SK-N-MC (cell line): ENCODE measurements at regions not wholly inside any gene's neighbourhood (a gene's known extent, or its start where the extent isn't known, plus 50 kb on each side); places are given as distances from the start of the nearest gene placed in this dataset.

Source experiments
- DNase-seq: peaks from one replicate; pipeline ENCODE4 v3.0.0-alpha.2; 2011; ENCODE audit warnings: low read depth, low spot score
- H3K27ac ChIP-seq: fragments of 200-600 bp; sonication (generic); 2 replicates; pipeline ENCODE4 v1.5.1; 2016; ENCODE audit warnings: mixed run types
- H3K36me3 ChIP-seq: fragments of 200-600 bp; sonication (generic); 2 replicates; pipeline ENCODE4 v1.6.1; 2017; ENCODE audit warnings: antibody characterized with exemption, low read length, mixed read lengths; ENCODE audit not compliant: insufficient read depth
- H3K4me3 ChIP-seq: fragments of 200-600 bp; sonication (generic); 2 replicates; pipeline ENCODE4 v1.5.1; 2016
- H3K9ac ChIP-seq: fragments of 200-600 bp; sonication (generic); 2 replicates; pipeline ENCODE4 v1.8.0; 2017; ENCODE audit warnings: mixed run types, mixed read lengths; ENCODE audit not compliant: insufficient read length
- H3K9me3 ChIP-seq: fragments of 200-600 bp; sonication (generic); 2 replicates; pipeline ENCODE4 v1.6.1; 2017; ENCODE audit warnings: low read depth, mild to moderate bottlenecking, antibody characterized with exemption, low read length, moderate library complexity, mixed read lengths
- EZH2 ChIP-seq: fragments of 200-600 bp; sonication (generic); IDR thresholded peaks from one replicate; pipeline ENCODE4 v1.6.1; 2017; ENCODE audit warnings: antibody characterized with exemption
- FOXP2 ChIP-seq: optimal IDR thresholded peaks from 2 replicates; pipeline ENCODE3; 2011; ENCODE audit warnings: mild to moderate bottlenecking, moderate library complexity; ENCODE audit not compliant: insufficient read depth; ENCODE audit errors: extremely low read length, control extremely low read depth
- POLR2AphosphoS5 ChIP-seq: IDR thresholded peaks from 2 replicates; pipeline ENCODE4 v1.6.1; 2012; ENCODE audit warnings: mild to moderate bottlenecking, low read depth, low read length, borderline replicate concordance

DNA sequence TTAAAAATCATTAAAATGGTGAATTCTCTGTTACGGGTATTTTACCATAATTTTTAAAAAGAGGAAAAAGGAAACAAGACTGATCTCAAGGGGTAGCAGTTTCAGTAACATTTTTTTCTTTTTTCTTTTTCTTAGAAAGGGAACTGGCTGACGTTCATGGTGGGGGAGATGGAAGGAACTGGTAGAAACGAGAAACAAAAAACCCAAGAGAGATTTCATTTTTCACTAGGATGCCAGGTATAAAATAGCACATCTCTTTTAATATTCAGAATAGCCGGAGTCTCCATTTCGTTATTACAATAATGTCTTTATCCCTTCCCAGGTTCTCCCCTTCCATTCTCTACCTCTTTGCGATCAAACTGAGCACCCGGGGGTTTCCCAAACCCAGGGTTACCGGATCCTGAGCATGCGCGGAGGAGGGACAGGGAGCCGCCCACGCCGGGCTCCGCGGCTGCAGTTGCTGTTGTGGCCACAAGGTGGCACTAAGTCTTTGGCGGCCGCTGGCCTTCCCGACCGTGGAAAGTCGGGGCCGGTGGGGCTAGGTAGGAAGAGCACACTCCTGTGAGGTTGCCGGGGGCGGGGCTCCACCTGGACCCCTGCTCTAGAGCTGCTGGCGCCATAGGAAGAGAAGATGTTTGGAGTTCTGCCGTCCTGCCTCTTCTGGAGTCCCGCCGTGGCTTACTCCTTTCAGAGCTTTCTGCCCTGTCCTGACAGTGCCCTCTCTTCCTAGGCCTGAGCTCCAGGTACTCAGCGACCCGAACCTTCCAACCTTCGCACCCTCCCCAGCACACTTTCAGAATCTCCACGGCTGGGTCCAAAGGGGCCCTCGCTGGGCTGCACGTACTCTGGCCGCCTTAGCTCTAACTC lies 146.8 kb downstream of the SH3BGRL2 start:
- peak overlapping the region; percentile 39 for H3K4me3 ChIP-seq
- no peak overlapping the region for H3K27ac ChIP-seq
- TF ChIP-seq EZH2, result no peak
- no peak for TF ChIP-seq FOXP2
- no peak for TF ChIP-seq POLR2AphosphoS5
- no peak overlapping the region for H3K9ac ChIP-seq
- no peaks in the 10 kb centered on the region for H3K9me3 ChIP-seq
- no peaks in the 10 kb centered on the region for H3K36me3 ChIP-seq
- DNase-seq, result no peak

DNA sequence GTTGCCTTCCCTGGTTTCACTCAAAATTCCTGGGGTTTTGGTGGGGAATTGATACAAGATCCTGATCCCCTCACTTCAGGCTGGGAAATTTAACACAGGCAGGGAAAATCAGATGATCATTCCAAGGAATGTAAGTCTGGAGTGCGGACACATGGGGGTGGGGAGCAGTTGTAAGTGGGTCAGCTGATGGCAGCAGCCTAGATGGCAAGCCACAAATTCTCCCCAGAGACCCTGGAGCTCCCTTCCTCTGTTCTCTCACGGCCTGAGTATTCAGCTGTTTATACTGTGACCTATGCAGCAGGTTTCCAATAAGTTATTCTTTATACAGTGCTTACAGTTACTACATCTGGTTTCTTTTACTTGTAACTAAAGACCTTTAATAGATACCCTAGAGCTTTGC lies 144.9 kb downstream of the SH3BGRL2 start:
- no peak for TF ChIP-seq EZH2
- H3K9me3 ChIP-seq, result no peaks in the 10 kb centered on the region
- no peak overlapping the region for H3K9ac ChIP-seq
- peak; percentile 14 for DNase-seq
- peak overlapping the region; percentile 7; the same call in 1 of the 2 replicates for H3K4me3 ChIP-seq
- 0 out of 2 replicates have a peak overlapping the region, but pooled peaks have one; percentile 23 for H3K27ac ChIP-seq
- H3K36me3 ChIP-seq, result no peaks in the 10 kb centered on the region

DNA sequence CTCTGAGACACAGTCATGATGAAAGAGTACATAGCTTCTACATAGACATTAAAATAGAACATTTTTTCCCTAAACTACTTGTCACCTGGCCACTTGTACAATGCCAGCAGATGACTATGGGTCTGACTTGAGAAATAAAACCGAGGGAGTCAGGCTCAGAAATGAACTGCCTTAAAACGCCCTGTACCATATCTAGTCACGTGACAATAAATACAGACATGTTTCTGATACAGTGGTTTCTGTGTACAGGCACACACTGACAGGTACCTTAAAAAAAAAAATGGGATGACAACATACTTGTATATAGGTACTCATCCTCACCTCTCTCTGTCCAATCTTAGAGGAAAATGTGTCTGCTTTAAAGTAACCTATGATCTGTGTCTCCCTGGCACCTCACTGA lies 144.1 kb downstream of the SH3BGRL2 start:
- H3K36me3 ChIP-seq, result no peaks in the 10 kb centered on the region
- TF ChIP-seq EZH2 (no peak), FOXP2 (no peak), POLR2AphosphoS5 (no peak)
- no peak for DNase-seq
- H3K4me3 ChIP-seq, result no peak overlapping the region
- no peaks in the 10 kb centered on the region for H3K9me3 ChIP-seq
- H3K9ac ChIP-seq, result no peak overlapping the region
- no peak overlapping the region for H3K27ac ChIP-seq

DNA sequence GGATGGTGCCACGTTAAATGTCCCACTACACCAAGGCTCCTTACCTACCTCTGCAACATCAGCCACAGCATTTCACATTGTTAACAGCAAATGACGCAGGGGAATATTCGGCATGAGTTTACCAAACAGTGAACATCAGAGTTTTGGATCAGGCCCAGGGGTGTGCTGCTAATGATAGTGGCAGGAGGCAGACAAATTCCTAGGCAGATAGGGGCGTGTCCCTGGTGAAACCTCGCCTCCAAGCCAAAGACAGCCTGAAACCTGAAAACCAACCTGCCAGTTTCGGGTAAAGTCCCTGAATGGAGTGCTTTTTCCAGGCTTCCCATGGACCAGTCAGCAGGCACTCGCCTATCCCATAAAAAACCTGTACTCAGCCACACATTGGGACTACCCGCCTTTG lies 133.6 kb downstream of the SH3BGRL2 start:
- no peak for DNase-seq

DNA sequence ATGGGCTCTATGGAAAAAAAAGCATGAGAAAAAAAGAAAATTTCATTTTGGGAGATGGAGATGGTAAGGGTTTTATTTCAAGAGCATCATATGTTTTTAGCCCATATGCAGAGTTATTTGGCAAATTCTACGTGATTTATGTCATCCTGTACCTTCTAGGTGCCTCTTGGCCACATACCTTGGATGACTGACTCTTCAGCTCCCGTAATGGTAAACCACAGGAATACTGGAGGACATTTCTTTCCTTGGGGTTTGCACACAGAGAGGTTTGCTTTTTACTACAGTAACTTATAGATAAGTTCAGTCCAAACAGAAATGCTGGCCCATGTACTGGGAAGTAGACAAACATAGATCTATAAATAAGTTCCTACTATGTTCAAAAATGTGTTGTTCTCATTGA lies 132.2 kb downstream of the SH3BGRL2 start:
- Histone ChIP-seq H3K4me3 (no peak overlapping the region), H3K9me3 (peaks cover 3% of the 10 kb centered on the region; the same call in 1 of the 2 replicates), H3K27ac (no peak overlapping the region), H3K9ac (no peak overlapping the region), H3K36me3 (no peaks in the 10 kb centered on the region)
- TF ChIP-seq EZH2, result no peak
- no peak for TF ChIP-seq POLR2AphosphoS5
- TF ChIP-seq FOXP2, result no peak
- no peak for DNase-seq

More for the DNA sequence above, 133.6 kb downstream of the SH3BGRL2 start:
- Histone ChIP-seq H3K9ac (no peak overlapping the region), H3K27ac (no peak overlapping the region), H3K4me3 (no peak overlapping the region), H3K9me3 (peaks cover 6% of the 10 kb centered on the region; the same call in 1 of the 2 replicates), H3K36me3 (no peaks in the 10 kb centered on the region)
- TF ChIP-seq FOXP2 (no peak), POLR2AphosphoS5 (no peak), EZH2 (no peak)

DNA sequence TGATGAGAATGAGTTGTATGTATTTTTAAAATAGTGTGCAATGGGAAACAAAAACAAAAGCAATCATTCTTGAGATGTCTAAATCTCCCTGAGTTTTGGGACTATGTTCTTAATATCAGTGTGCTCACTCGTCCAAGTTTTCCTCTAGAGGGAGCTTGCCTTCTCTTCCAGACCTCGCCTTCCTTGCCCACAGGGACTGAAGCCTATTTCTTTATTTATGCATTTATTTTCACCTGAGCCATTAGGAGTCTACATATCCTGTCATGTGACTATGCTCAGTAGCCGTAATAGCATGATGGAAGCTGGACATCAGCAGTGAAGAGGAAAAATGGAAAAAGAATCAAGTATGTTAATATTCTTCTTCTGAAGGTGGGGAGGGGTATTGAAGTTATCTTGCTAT lies 131.2 kb downstream of the SH3BGRL2 start:
- no peak for DNase-seq
- Histone ChIP-seq H3K9ac (no peak overlapping the region), H3K27ac (no peak overlapping the region), H3K36me3 (no peaks in the 10 kb centered on the region), H3K4me3 (no peak overlapping the region), H3K9me3 (no peaks in the 10 kb centered on the region)
- no peak for TF ChIP-seq FOXP2
- TF ChIP-seq POLR2AphosphoS5, result no peak
- no peak for TF ChIP-seq EZH2

DNA sequence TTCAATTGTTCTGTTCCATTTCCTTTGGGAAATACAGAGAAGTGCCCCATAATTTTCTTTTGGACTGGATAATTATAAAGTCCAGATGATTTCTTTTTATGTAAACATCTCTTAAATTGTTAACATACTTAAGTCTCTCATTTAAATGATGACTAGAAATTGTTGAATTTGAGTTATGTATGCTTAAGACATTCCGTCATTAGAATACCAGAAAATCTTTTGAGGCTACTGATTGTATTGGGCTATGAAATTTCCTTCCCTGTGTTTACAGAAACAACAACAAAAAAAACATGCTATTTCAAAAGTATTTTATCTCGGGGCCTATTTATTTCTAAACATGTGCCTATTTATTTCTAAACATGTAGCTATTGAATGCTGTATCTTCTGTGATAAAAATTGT lies 125.4 kb downstream of the SH3BGRL2 start:
- no peak overlapping the region for H3K27ac ChIP-seq
- H3K4me3 ChIP-seq, result no peak overlapping the region
- no peaks in the 10 kb centered on the region for H3K36me3 ChIP-seq
- no peaks in the 10 kb centered on the region for H3K9me3 ChIP-seq
- no peak overlapping the region for H3K9ac ChIP-seq
- TF ChIP-seq POLR2AphosphoS5 (no peak), FOXP2 (no peak), EZH2 (no peak)
- no peak for DNase-seq

DNA sequence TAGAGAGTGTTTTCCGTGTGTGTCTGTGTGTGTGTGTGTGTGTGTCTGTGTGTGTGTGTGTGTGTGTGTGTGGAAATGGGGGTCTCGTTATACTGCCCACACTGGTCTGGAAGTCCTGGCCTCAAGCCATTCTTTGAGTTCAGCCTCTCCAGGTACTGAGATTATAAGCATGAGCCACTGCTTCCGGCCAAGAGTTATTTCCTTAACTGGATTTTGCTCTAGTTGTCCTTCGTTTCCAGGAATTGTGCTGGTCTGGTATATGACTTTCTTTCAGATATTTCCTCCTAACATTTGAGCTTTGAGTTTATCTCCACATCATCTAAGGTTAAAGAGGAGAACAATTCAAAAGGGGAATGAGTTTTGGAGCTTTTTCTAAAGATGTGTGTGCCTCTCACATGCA lies 124.8 kb downstream of the SH3BGRL2 start:
- Histone ChIP-seq H3K9ac (no peak overlapping the region), H3K36me3 (no peaks in the 10 kb centered on the region), H3K4me3 (no peak overlapping the region), H3K27ac (no peak overlapping the region), H3K9me3 (no peaks in the 10 kb centered on the region)
- no peak for TF ChIP-seq FOXP2
- TF ChIP-seq EZH2, result no peak
- TF ChIP-seq POLR2AphosphoS5, result no peak
- no peak for DNase-seq
